SKM-1 treated with dmso at 0.1 percent for 144 hours (cell line): ENCODE measurements at regions not wholly inside any gene's neighbourhood (a gene's known extent, or its start where the extent isn't known, plus 50 kb on each side); places are given as distances from the start of the nearest gene placed in this dataset.

Experiments used
- DNase-seq: peaks from one replicate; lab custom pipeline; 2025; ENCODE audit not compliant: unreplicated experiment; lab: John Stamatoyannopoulos, UW

- no peak for DNase-seq
Observed at GRCh38 chr12:81819991-81820633, 61.0 kb upstream of the PPFIA2 start.

DNA sequence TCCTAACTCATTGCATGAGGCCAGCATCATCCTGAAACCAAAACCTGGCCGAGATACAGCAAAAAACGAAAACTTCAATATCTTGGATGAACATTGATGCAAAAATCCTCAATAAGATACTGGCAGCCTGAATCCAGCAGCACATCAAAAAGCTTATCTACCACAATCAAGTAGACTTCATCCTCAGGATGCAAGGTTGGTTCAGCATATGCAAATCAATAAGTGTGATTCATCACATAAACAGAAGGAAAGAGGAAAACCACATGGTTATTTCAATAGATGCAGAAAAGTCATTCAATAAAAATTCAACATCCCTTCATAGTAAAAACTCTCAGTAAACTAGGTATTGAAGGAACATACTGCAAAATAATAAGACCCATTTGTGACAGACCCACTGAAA lies 56.5 kb upstream of the PPFIA2 start:
- no peak for DNase-seq

- DNase-seq, result no peak
Observed at GRCh38 chr12:81811778-81812125, 52.6 kb upstream of the PPFIA2 start.

DNA sequence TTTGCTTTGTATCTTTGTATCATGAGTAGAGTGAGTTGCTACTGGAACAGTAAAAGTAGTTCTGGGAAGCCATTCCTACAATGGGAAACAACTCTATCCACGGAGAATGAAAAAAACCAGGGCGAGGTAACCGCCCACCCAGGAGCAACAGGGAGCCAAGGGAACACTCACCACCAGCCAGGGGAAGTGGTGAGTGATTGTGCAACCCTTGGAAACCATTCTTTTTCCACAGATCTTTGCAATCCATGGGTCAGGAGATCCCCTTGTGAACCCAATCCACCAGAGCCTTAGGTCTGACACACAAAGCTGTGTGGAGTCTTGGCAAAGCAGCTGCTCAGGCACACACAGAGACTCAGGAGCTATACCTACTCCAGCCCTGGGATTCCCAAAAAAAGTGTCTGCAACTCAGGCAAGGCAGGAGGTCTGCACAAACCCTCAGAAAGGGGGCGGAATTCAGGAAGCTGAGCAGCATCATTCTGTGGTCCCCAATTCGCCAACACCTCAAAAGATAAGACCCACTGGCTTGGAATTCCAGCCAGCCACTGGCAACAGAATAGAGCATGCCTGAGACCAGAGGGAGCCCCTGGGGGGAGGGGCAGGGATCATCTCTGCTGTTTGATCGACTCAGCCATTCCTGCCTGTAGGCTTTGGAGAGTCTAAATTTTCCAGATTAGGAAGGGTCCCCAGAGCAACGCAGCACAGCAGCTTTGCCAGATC lies 52.1 kb upstream of the PPFIA2 start:
- no peak for DNase-seq

DNA sequence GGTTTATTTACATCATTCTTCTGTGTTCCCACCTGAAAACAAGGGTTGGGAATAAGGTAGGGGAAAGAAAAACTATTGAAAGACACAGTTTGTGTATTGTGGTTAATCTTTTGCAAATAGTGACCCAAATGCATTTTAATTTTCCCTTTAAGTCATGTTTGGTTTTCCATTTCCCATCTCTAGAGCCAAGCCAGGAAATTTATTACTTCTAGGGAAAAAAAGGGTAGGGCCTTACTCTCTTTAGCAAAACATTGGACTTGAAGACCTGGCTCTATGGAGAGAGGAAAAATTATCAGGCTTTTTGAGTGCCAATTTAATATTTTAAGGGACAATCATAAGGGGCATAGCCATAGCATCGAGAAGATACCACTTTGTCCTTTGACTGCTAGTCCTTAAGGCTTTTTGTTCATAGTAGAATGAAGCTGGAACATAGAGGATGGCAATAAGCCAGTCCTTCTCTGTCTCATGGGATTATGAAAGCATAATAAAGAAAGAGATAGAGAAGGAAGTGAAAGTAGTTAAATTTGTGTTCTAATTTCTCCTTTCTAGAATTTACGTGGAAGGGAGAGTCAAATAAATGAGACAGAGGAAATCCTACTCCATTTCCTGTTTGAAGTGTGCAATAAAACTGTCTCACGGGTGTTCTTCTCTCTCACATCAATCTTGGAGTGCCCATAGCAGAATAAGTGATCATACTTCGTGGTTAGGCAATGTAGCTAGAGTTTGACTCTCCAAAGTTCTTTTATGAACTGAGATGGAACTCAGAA lies 50.9 kb upstream of the PPFIA2 start:
- peak; percentile 35 for DNase-seq

DNA sequence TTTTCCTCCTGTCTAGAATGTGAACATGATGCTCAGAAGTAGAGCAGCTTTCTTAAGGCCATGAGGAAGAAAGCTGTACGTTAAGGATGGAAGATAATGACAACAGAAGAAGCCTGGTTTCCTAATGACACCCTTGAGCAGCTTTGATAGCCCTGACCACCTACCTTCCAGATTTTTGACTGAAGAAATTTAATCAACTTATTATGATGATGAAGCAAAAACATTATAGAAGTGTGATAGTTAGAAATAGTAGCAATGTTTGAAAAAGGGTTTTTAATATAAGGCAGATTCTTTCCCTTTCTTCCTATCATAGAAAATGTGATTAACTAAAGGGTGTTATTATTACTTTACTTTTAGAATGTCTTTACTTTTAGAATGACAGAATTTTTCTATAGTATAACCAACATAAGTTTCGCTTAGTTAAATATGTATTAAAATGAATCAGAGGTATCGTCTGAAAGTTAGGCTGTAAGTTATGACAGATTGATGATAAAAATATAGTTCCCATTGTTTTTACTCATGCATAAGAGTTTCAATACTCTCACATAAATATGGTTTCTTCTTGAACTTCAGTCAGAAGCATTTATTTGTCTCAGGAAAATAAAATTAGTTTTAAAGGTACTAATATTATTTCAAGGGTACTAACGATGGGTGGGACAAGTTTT lies 50.1 kb upstream of the PPFIA2 start:
- DNase-seq, result no peak
